ENCODE measurements at regions not wholly inside any gene's neighbourhood (a gene's known extent, or its start where the extent isn't known, plus 50 kb on each side); places are given as distances from the start of the nearest gene placed in this dataset.

GRCh38 chr9:23467276-23467675 is 358.8 kb downstream of the ELAVL2 start:
- no peaks in the 10 kb centered on the region for H3K27me3 ChIP-seq (ENCODE audit: control insufficient read depth, insufficient read depth, low read length)
- no peaks in the 10 kb centered on the region for H3K79me1 ChIP-seq (ENCODE audit: low read depth in 1 of 2, low read length in 2 of 2)
- peaks cover 2% of the 10 kb centered on the region; the same call in 1 of the 2 replicates for H3K9me3 ChIP-seq (ENCODE audit: control insufficient read depth, insufficient read depth, low read length)
- H4K91ac ChIP-seq (ENCODE audit: insufficient read depth, low read depth, low read length): no peak overlapping the region
- no peak overlapping the region for H2BK15ac ChIP-seq (ENCODE audit: low read depth, low read length)
- CTCF ChIA-PET: no interaction called here
- TF ChIP-seq MAFK (IDR thresholded peaks at IDR 0.05; ENCODE audit: low read depth, low read length): peak; percentile 88
- TF ChIP-seq RFX5 (IDR thresholded peaks at IDR 0.05; ENCODE audit: low read depth, low read length): no peak
- H3K9ac ChIP-seq (ENCODE audit: low read depth, low read length): no peak overlapping the region
- dilution Hi-C loops (cut with HindIII; ENCODE audit: low sequenced_read_pairs, unreplicated experiment) (no loop called here), intact Hi-C loops (cut with micrococcal nuclease) (no loop called here), in situ Hi-C loops (cut with MboI; ENCODE audit: low sequenced_read_pairs) (no loop called here)
- H3K18ac ChIP-seq (ENCODE audit: low read depth, low read length): no peak overlapping the region
- H3K14ac ChIP-seq (replicated peaks; ENCODE audit: low read depth, low read length): no peak overlapping the region
- no peak overlapping the region for H3K23ac ChIP-seq (ENCODE audit: low read depth, low read length)
- no peak overlapping the region for H2AK5ac ChIP-seq (ENCODE audit: low read depth, low read length)
- ATAC-seq (ENCODE audit: low read depth) (no peak), DNase-seq (no peak)
- H3K4ac ChIP-seq (ENCODE audit: low read depth, low read length): no peak overlapping the region
- H3K9me1 ChIP-seq (ENCODE audit: insufficient read depth, low read length): no peaks in the 10 kb centered on the region
- H3K4me2 ChIP-seq (ENCODE audit: low read depth, low read length): no peak overlapping the region
- no peaks in the 10 kb centered on the region for H3K4me1 ChIP-seq (ENCODE audit: control insufficient read depth, insufficient read depth, low read length)
- no peak overlapping the region for H2BK20ac ChIP-seq (ENCODE audit: low read depth, low read length)
- H4K5ac ChIP-seq (ENCODE audit: low read depth, low read length): no peak overlapping the region
- POLR2A ChIA-PET (ENCODE audit: unreplicated experiment): no interaction called here
- no peak overlapping the region for H4K8ac ChIP-seq (ENCODE audit: low read depth in 2 of 2, low read length in 2 of 2)
- H3K36me3 ChIP-seq (ENCODE audit: control insufficient read depth, insufficient read depth, low read length): no peaks in the 10 kb centered on the region
- no peak overlapping the region for H2BK120ac ChIP-seq (ENCODE audit: low read depth, low read length)
- no peak overlapping the region for H2BK5ac ChIP-seq (ENCODE audit: low read depth, low read length, poor library complexity, severe bottlenecking)
- no TSS peak for BruUV-seq (replicated peaks)
- no peak overlapping the region for H3K27ac ChIP-seq (ENCODE audit: insufficient read depth, low read length)
- WGBS, 2 experiments (ENCODE audit: extremely low coverage in 2 of 2, insufficient read length in 1 of 2): no CpG with 5 or more reads among the region's 4 CpGs
- no peak overlapping the region for H3K4me3 ChIP-seq (ENCODE audit: insufficient read depth, low read depth, low read length)
- no peak overlapping the region for H2AFZ ChIP-seq (replicated peaks; ENCODE audit: low read length, poor library complexity)
- no peak overlapping the region for H2AK9ac ChIP-seq (replicated peaks; ENCODE audit: low read depth, low read length, poor library complexity)
- no peaks in the 10 kb centered on the region for H4K20me1 ChIP-seq (ENCODE audit: insufficient read depth, low read length)
- no peak overlapping the region for H3K56ac ChIP-seq (ENCODE audit: extremely low read depth, insufficient read depth, low read length)

All from IMR-90 (cell line).